GM18867 (cell line): ENCODE measurements at regions not wholly inside any gene's neighbourhood (a gene's known extent, or its start where the extent isn't known, plus 50 kb on each side); places are given as distances from the start of the nearest gene placed in this dataset.
"Not testable (repeated sequence)": the region's sequence is repeated elsewhere in the genome, so short reads cannot be mapped to it uniquely, and the experiment has no call there.

Experiments
- ATAC-seq: cut with Tn5 transposase; IDR thresholded peaks from one replicate; pipeline ENCODE4 v1.9.1; 2021; ENCODE audit warnings: mild to moderate bottlenecking, moderate library complexity; ENCODE audit not compliant: unreplicated experiment

DNA sequence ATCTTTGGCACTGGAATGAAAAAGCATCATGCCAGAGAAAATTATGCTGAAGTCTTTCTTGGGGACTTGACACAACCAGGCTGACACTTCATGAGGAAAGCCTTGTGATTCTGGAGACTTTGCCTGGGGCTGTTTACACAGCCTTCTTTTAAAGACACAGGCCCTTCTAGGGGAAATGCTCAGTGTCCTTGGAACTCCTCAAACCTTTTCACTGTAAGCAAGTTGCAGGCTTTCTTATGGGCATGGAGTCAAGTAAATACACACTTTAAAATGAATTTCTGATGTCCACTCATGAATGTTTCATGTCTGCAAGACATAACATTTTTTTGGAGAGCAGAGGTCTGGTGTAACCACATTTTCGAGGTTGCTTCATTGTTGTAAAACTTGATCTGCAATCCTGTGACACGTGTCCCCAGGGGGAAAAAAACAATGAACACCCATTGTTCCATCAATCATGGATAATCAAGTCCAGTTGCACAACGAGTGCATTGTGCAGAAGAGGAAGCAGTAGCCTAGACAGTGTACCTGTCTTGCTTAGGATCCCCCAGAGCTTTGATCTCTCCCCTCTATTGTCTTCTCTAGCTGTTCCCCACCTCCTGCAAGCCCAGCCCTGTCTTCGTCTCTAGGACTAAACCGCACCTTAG lies 155.1 kb upstream of the PRICKLE1 start:
- ATAC-seq, result no peak

- ATAC-seq, result no peak
Observed at GRCh38 chr12:42742716-42743115, 153.2 kb upstream of the PRICKLE1 start.

DNA sequence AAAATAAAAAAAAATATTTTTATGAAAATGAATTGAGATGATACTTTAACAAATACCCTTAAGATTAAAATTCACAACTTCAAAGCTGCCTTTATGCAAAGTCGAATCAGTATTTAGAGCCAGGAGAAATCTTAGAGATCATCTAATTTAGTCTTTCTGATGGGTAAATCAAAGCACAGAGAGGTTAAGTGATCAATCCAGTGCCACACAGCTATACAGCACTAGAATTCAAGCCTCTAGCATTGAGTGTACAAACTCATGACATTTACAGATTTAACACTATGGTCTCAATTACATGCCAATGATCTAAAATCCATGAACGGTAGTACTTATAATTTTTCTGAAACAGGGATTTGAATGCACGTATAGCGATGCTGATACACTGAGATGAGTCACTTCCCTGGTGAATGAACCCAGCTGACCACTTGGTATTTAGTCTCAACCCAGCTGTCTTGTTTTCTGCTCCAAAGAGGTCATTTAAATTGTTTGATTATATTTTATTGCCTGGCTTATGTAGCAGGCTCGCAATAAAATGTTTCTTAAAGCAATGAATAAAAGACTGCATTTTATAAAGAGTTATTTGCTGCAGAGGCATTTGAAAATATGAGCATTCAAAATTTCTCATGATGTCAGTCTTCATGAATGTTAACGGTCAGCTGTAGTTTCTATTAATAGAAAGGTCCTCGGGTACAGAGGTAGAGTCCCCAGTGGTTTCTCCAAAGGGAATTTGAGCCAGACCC lies 152.4 kb upstream of the PRICKLE1 start:
- no peak for ATAC-seq

DNA sequence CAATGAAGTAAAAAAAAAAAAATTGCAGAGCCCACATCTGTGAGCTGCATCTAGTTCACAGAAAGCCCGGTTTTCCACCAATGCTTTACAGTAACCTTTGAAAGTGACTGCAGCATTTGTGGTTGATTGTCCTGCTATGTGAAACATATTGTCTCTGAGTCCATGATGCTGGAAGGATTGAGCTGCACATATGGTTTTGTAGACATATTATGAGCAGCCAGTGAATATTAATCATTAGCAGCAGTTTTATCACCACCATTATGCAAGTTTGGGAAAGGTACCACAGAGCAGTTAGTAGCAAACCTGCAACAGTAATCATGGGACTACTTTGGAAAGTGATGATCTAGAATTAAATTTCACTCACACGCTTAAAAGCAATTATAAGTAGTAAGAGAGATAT lies 151.5 kb upstream of the PRICKLE1 start:
- no peak for ATAC-seq

- ATAC-seq, result no peak
Observed at GRCh38 chr12:42737398-42737797, 147.9 kb upstream of the PRICKLE1 start.

- ATAC-seq, result no peak
Observed at GRCh38 chr12:42735861-42736361, 146.4 kb upstream of the PRICKLE1 start.

- ATAC-seq, result no peak
Observed at GRCh38 chr12:42733911-42734310, 144.4 kb upstream of the PRICKLE1 start.

DNA sequence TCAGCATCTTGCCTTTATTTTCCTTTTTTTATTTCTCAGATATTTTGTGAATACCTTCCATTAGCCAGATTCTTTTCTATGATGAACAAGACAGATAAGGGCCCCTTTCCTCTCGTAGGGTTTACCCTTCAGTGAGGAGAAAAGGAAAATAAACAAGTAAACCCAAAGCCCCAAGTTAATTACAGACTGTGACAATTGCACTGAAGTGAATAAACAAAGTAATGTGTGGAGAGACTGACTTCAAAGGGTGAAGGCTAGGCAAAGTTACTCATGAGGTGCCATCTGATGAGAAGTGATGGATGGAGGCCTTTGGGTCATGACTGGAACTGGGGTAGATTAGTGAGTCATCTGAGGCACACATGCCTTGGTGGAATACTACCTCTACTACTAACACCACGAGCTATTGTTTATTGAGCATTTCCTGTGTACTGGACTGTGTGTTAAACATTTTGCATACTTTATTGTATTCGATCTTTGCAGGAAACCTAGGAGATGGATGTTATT lies 143.4 kb upstream of the PRICKLE1 start:
- ATAC-seq, result no peak

GRCh38 chr12:42730291-42730690 lies 140.7 kb upstream of the PRICKLE1 start:
- ATAC-seq, result no peak

- ATAC-seq, result no peak
Observed at GRCh38 chr12:42729535-42729900, 140.0 kb upstream of the PRICKLE1 start.

DNA sequence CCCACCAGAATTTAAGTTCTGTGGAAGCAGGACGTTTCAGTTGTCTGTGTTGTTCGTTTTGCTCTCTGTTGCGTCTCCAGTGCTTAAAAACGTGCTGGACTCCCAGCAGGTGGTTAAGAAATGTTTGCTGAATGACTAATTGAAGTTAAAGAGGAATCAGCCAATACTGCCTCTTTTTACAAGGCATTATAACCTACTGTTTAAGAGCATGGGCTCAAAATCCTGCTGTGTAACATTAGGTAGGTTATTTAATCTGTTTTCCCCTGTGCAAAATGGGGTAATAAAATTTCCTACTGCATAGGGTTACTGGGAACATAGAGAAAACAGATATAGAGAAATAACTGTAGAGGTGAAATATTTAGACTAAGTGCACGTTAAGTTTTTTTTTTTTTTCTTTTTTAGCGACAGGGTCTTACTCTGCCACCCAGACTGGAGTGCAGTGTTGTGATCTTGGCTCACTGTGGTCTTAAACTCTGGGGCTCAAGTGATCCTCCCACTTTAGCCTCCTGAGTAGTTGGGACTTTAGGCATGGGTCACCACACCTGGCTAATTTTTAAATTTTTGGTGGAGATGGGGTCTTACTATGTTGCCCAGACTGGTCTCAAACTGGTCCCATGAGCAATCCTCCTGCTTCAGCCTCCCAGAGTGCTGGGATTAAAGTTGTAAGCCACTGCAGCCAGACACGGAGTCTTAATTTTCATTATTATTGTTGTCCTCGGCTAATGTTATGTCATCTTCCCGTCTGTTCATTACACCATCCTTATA lies 139.4 kb upstream of the PRICKLE1 start:
- no peak for ATAC-seq

- no peak for ATAC-seq
Observed at GRCh38 chr12:42728287-42728686, 138.7 kb upstream of the PRICKLE1 start.

DNA sequence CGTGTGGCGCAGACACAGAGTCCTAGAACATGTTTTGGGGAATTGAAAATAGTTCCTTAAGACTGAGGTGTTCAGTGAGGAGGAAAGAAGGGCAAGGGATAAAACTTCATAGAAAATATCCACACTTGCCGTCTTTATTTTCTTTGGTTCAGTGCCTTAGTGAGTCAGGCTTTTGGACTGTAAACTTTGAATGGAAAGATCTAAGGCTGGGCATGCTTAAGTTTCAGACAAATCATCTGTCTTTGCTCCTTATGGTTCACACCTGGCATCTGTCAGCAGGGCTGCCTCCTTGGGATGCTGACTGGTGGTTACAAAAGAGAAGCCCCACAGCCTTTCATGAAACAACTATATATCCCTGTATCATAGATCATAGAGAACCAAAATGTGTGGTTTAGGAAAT lies 136.3 kb upstream of the PRICKLE1 start:
- ATAC-seq, result no peak

DNA sequence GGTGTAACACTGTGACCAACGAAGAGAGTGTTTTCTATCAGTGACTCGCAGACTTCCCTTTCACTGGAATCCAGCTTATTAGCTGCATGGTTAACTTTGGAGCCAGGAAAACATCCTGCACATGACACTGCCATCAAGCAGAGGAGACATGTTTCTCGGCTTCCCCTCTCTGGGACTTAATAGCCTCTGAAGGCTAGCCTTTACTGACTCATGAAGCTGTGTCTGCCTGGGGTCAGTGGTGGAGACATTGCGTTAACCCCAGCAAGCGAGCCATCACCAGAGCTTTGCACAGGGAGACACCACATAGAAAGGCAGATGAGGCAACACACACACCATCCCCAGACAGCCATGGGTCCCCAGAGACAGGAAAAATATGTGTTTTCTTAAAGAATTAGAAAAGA lies 126.9 kb upstream of the PRICKLE1 start:
- no peak for ATAC-seq

- ATAC-seq, result not testable (repeated sequence)
Observed at GRCh38 chr12:42713566-42713965, 124.0 kb upstream of the PRICKLE1 start.

GRCh38 chr12:42708374-42708773 lies 118.8 kb upstream of the PRICKLE1 start:
- ATAC-seq, result not testable (repeated sequence)

DNA sequence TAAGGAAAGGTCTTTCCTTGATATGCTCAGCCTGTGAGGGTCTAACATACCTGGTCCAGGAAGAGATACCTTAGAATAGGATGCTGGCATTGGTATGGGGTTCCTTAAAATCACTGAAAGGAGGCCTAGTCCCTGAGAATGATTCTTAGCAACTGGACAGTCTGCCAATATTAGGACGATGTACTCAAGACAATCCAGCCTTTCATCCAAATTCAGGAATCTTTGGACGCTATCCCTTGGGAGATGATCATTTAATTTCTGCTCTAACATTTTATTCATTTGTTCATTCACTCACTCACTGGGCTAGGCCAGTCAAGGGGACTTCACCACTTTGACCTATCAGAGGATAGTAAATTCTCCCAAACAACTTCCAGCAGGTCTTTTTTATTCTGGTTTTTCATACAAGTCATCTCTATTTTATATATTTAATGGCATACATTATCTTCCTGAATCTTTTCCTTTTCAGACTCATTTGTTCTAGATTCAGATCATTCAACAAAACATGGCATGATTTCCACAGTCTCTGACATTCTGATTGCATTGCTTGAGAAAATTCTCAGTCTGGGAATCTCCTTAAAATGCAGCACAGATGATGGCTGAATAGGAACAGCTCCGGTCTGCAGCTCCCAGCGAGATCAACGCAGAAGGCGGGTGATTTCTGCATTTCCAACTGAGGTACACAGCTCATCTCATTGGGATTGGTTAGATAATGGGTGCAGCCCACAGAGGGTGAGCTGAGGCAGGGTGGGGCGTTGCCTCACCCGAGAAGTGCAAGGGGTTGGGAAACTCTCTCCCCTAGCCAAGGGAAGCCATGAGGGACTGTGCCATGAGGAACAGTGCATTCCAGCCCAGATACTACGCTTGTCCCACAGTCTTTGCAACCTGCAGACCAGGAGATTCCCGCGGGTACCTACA lies 118.0 kb upstream of the PRICKLE1 start:
- no peak for ATAC-seq

DNA sequence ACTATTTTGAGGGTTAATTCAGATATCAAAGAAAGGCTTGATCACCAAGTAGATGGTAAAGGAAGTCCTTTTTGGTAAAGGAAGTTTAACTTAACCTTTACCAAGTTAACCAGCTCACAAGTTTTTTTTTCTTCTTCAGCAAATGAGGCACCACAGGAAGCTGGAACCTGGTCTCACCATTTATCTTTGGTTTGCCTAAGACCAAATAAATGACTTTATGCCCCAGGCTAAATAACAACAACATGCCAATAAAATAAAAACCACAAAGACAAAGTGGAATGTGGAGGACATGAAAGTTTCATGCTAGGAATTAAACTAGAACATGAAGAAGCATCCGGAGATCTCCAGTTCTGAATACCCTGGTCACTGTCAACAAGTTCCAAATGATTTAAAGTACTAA lies 116.8 kb upstream of the PRICKLE1 start:
- no peak for ATAC-seq

GRCh38 chr12:42705863-42706262 lies 116.3 kb upstream of the PRICKLE1 start:
- ATAC-seq, result no peak

DNA sequence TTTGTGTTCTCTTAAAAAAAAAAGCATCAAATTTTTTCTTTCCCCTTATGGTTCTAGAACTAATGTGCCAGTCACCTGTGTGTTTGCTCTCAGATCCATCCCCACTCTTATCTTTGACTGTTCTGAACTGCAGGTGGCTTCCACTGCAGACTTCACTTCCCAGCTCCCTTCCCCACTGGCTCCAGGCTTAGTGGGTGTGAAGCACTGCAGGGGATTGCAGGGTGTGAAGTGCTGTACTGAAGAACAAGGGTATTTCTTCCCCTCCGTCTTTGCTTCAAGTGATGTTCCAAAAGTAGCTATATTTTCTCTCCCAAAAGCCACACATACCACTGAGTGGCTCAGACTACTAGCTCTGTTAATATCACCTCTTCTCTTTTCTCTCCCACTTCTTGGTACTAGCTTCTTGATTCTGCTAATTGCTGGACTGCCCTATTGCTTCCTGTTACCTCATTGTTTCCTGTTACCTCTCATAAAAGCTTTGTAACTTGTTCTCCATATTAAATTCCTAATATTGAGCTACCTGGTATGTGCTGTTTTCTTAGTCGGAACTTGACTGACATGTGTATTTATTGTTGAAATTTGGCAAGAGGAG lies 115.4 kb upstream of the PRICKLE1 start:
- ATAC-seq, result no peak
